ENCODE measurements at regions not wholly inside any gene's neighbourhood (a gene's known extent, or its start where the extent isn't known, plus 50 kb on each side); places are given as distances from the start of the nearest gene placed in this dataset.
A peak's percentile ranks its signal among the peaks of the same experiment; 100 is the strongest.

- no peak for TF ChIP-seq CTCF (IDR thresholded peaks at IDR 0.05 in 4 of 5, conservative IDR thresholded peaks at IDR 0.05 in 1 of 5)
- no peak for TF ChIP-seq POLR2A (IDR thresholded peaks at IDR 0.05)
- H3K9me3 ChIP-seq: no peaks in the 10 kb centered on the region
- H3K4me3 ChIP-seq: peak overlapping the region; percentile 10 to 40 (median 24)
- intact Hi-C loops (cut with DNase I; ENCODE audit: low total_unique reads) (loop anchor here (1.0 to 5.0 kb wide), 8 partner anchors 26 to 333 kb away; partner anchors contain the start of gene RNPEPL1), in situ Hi-C loops (cut with MboI; ENCODE audit: low sequenced_read_pairs in 4 of 4) (loop anchor here in 2 of 4 donors (5.0 to 25.0 kb wide), 2 partner anchors 203 kb away; partner anchors contain the start of gene GPC1 (in 2 of the 2))
- H3K4me1 ChIP-seq: peaks cover 37 to 38% of the 10 kb centered on the region in 2 donors
- ATAC-seq (peak; percentile 3 to 8), DNase-seq (peak in 1 of 2 donors; percentile 70)
- peak overlapping the region; percentile 95 to 98 (median 96) for H3K27ac ChIP-seq
- no peaks in the 10 kb centered on the region for H3K36me3 ChIP-seq
- H3K27me3 ChIP-seq: no peaks in the 10 kb centered on the region
Measured at GRCh38 chr2:240233885-240234502, 93.5 kb upstream of the OTOS start.

- intact Hi-C loops (cut with DNase I; ENCODE audit: low total_unique reads): loop anchor here (5.0 kb wide), 3 partner anchors 108 to 333 kb away; partner anchors contain the start of gene RNPEPL1
- H3K27me3 ChIP-seq: no peaks in the 10 kb centered on the region
- no peak for ATAC-seq
- DNase-seq: no peak
- peaks cover 37 to 38% of the 10 kb centered on the region in 2 donors for H3K4me1 ChIP-seq
- H3K36me3 ChIP-seq: no peaks in the 10 kb centered on the region
- in situ Hi-C loops (cut with MboI; ENCODE audit: low sequenced_read_pairs in 4 of 4): loop anchor here in 2 of 4 donors (5.0 to 25.0 kb wide), 2 partner anchors 203 kb away; partner anchors contain the start of gene GPC1 (in 2 of the 2)
- no peak overlapping the region for H3K4me3 ChIP-seq
- H3K27ac ChIP-seq: peak overlapping the region; percentile 95 to 98 (median 96)
- TF ChIP-seq CTCF (IDR thresholded peaks at IDR 0.05 in 4 of 5, conservative IDR thresholded peaks at IDR 0.05 in 1 of 5) (no peak), POLR2A (IDR thresholded peaks at IDR 0.05) (no peak)
- no peaks in the 10 kb centered on the region for H3K9me3 ChIP-seq
Measured at GRCh38 chr2:240234503-240234951, 94.1 kb upstream of the OTOS start.

- no peak for ATAC-seq
- no peaks in the 10 kb centered on the region for H3K36me3 ChIP-seq
- TF ChIP-seq CTCF (IDR thresholded peaks at IDR 0.05 in 4 of 5, conservative IDR thresholded peaks at IDR 0.05 in 1 of 5): no peak
- no peak for TF ChIP-seq POLR2A (IDR thresholded peaks at IDR 0.05)
- H3K9me3 ChIP-seq: no peaks in the 10 kb centered on the region
- peak in 1 of 2 donors; percentile 46 for DNase-seq
- no peaks in the 10 kb centered on the region for H3K27me3 ChIP-seq
- peaks cover 37 to 42% of the 10 kb centered on the region in 2 donors for H3K4me1 ChIP-seq
- H3K4me3 ChIP-seq: no peak overlapping the region
- H3K27ac ChIP-seq: peak overlapping the region; percentile 95 to 98 (median 96)
- in situ Hi-C loops (cut with MboI; ENCODE audit: low sequenced_read_pairs in 4 of 4) (loop anchor here in 1 of 4 donors (25.0 kb wide), 1 partner anchor 202 kb away; the partner anchor contains the start of gene GPC1), intact Hi-C loops (cut with DNase I; ENCODE audit: low total_unique reads) (no loop called here)
Measured at GRCh38 chr2:240235149-240235803, 94.8 kb upstream of the OTOS start.

GRCh38 chr2:240235811-240236210 is 95.4 kb upstream of the OTOS start:
- Histone ChIP-seq H3K36me3 (no peaks in the 10 kb centered on the region), H3K9me3 (no peaks in the 10 kb centered on the region), H3K27ac (peak overlapping the region; percentile 95 to 98 (median 96)), H3K27me3 (no peaks in the 10 kb centered on the region), H3K4me1 (peaks cover 37 to 44% of the 10 kb centered on the region in 2 donors), H3K4me3 (no peak overlapping the region)
- ATAC-seq (no peak), DNase-seq (peak in 1 of 2 donors; percentile 14)
- in situ Hi-C loops (cut with MboI; ENCODE audit: low sequenced_read_pairs in 4 of 4): loop anchor here in 1 of 4 donors (25.0 kb wide), 1 partner anchor 201 kb away; the partner anchor contains the start of gene GPC1
- intact Hi-C loops (cut with DNase I; ENCODE audit: low total_unique reads): loop anchor here (1.0 kb wide), 1 partner anchor 15 kb away; no protein-coding TSS in a partner anchor
- TF ChIP-seq POLR2A (IDR thresholded peaks at IDR 0.05) (no peak), CTCF (IDR thresholded peaks at IDR 0.05 in 4 of 5, conservative IDR thresholded peaks at IDR 0.05 in 1 of 5) (no peak)

Data from gastrocnemius medialis (tissue), 4 donors.